Subcutaneous abdominal adipose tissue (tissue), 5 donors: ENCODE measurements at regions not wholly inside any gene's neighbourhood (a gene's known extent, or its start where the extent isn't known, plus 50 kb on each side); places are given as distances from the start of the nearest gene placed in this dataset.

ENCODE experiments used
- H3K27ac ChIP-seq: one replicate; pipeline ENCODE4 v1.7.0; 2013; ENCODE audit warnings: low read depth, mild to moderate bottlenecking, inconsistent platforms, low read length, moderate library complexity
- H3K27me3 ChIP-seq, 5 donors: one replicate each; pipeline ENCODE4 v1.7.0; 2013; ENCODE audit warnings: low read length in 5 of 5, inconsistent platforms in 1 of 5; ENCODE audit not compliant: control insufficient read depth in 5 of 5, insufficient read depth in 4 of 5
- H3K36me3 ChIP-seq, 5 donors: one replicate each; pipeline ENCODE4 v1.7.0; 2013; ENCODE audit warnings: low read length in 5 of 5; ENCODE audit not compliant: control insufficient read depth in 5 of 5, insufficient read depth in 5 of 5
- H3K4me1 ChIP-seq, 5 donors: one replicate each; pipeline ENCODE4 v1.7.0; 2013; ENCODE audit warnings: low read length in 5 of 5, mild to moderate bottlenecking in 3 of 5, moderate library complexity in 1 of 5; ENCODE audit not compliant: control insufficient read depth in 5 of 5, insufficient read depth in 5 of 5
- H3K4me3 ChIP-seq, 5 donors: one replicate each; pipeline ENCODE4 v1.7.0; 2013; ENCODE audit warnings: low read length in 5 of 5, low read depth in 1 of 5
- H3K9ac ChIP-seq, 5 donors: one replicate each; pipeline ENCODE4 v1.7.0; 2013; ENCODE audit warnings: low read length in 5 of 5, mild to moderate bottlenecking in 4 of 5, moderate library complexity in 3 of 5
- H3K9me3 ChIP-seq, 5 donors: one replicate each; pipeline ENCODE4 v1.7.0; 2013; ENCODE audit warnings: low read length in 5 of 5; ENCODE audit not compliant: control insufficient read depth in 5 of 5
- donor health status: healthy.
- donor health status: healthy.
- donor health status: healthy.
- donor health status: healthy.
- donor health status: healthy.

DNA sequence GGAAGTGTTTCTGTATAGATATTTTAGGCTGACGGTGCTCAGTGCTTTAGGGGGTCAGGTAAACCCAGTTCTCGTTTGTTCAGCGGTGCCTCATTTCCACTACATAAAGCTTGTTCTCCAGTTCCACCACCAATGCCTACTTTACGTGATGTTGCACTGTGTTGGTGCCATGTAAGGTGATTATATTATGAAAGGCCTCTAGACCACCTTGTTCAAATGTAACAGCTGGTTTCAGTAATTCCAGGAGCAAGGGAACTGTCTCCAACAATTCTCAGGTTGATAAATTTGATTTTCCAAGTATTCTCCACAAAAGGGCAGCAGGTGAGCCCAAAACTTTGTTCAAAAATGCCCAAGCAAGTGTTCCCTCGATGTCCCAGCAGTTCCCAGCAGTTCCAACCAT lies 83.7 kb upstream of the SEPTIN5 start:
- Histone ChIP-seq H3K4me3 (no peak overlapping the region), H3K27ac (no peak overlapping the region), H3K9ac (no peak overlapping the region), H3K36me3 (no peaks in the 10 kb centered on the region), H3K4me1 (peaks cover 0 to 18% (median 3%) of the 10 kb centered on the region in 5 donors), H3K27me3 (peaks cover 6 to 18% (median 11%) of the 10 kb centered on the region in 5 donors), H3K9me3 (no peaks in the 10 kb centered on the region)

DNA sequence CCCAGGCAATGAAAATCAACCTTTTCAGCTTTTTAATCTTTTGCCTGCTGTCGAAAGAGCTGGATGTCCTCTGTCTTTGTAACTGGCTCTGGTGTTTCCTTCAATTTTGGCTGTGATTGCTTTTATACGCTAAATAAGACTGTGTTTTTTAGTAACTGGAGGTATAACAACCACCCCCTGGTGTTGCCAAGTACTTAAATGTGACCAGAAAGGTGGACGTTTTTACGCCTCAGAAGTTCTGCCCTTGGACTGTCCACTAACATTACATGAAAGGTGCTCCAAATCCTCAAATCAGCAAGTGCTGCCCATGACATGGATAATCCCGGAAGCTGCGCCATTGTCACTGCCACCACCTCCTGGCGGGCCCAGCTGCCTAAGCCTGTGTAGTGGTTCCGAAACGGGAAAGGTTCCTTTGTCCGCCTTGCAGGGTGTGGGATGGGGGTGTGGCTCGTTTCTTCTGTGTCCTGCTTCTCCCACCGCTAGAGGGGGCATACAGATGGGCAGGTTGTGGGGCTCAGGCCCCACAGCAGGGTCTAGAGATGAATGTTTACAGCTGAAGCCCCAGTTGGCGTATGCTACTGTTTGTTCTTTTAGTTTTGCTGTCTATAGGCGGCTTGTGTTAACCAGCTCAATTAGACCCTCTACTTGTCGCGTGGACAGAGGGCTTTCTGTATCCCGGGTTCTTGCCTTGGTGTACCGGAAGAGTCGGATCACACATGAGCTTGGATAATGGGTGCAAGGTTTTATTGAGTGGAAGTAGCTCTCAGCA lies 82.2 kb upstream of the SEPTIN5 start:
- H3K27me3 ChIP-seq = peaks cover 2 to 13% (median 6%) of the 10 kb centered on the region in 5 donors
- H3K36me3 ChIP-seq = no peaks in the 10 kb centered on the region
- peaks cover 0 to 10% (median 0%) of the 10 kb centered on the region in 5 donors for H3K4me1 ChIP-seq
- no peaks in the 10 kb centered on the region for H3K9me3 ChIP-seq
- no peak overlapping the region for H3K27ac ChIP-seq
- no peak overlapping the region for H3K4me3 ChIP-seq
- H3K9ac ChIP-seq = no peak overlapping the region

DNA sequence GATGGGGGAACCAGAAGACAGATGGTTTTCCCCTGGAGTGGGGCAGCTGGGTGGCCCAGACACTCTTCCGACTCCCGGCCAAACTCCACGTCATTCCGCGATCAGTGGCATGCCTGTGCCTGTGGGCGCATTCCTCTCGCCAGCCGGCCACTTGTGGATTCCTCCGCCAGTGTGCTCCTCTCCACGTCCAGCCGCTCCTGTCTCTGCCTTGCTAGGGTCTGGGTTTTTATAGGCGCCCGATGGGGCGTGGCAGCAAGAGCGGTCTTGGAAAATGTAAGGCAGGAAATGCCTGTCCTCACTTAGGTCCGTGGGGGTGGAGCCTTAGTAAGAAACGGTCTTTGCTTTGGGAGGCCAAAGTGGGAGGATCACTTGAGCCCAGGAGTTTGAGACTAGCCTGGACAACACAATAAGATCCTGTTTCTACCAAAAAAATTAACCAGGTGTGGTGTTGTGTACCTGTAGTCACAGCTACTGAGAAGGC lies 81.6 kb upstream of the SEPTIN5 start:
- Histone ChIP-seq H3K9me3 (no peaks in the 10 kb centered on the region), H3K4me3 (no peak overlapping the region), H3K36me3 (no peaks in the 10 kb centered on the region), H3K27ac (no peak overlapping the region), H3K4me1 (peaks cover 0 to 10% (median 0%) of the 10 kb centered on the region in 5 donors), H3K27me3 (peaks cover 2 to 13% (median 6%) of the 10 kb centered on the region in 5 donors), H3K9ac (no peak overlapping the region)

DNA sequence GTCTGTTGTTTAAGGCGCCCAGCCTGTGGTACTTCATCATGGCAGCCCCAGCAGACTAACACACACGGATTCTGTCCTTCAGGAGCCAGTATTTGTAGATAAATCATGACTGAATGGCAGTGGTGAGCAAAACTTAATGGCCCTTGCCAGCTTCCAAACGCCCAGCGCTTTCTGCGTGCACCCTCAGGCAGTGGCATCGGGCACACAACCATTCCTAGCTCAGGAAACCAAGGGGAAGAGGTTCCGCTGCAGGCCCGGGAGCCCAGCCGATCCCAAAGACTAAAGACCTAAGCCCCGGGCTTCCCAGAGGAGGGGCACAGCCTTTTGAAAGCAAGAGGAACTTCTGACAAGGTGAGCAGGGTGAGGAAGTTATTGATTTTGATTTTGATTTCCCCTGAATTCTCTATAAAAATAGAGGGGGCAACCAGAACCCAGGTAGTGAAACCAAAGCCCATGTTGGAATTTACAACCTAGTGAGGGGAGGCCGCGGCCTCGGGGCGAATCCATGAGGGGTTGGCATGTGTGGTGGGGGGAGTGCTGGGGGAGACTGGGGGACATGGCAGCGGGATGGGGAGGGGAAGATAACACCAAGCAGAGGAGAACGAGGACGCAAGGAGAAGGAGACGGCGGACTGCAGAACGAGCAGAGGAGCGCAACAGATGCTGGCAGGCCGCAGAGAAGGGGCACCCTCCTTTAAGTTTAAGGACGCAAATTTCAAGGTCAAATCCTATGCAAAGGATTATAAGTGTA lies 79.9 kb upstream of the SEPTIN5 start:
- Histone ChIP-seq H3K27ac (no peak overlapping the region), H3K4me1 (peaks cover 0 to 7% (median 0%) of the 10 kb centered on the region in 5 donors), H3K27me3 (peaks cover 2 to 13% (median 4%) of the 10 kb centered on the region in 5 donors), H3K9ac (no peak overlapping the region), H3K9me3 (no peaks in the 10 kb centered on the region), H3K4me3 (no peak overlapping the region), H3K36me3 (no peaks in the 10 kb centered on the region)

DNA sequence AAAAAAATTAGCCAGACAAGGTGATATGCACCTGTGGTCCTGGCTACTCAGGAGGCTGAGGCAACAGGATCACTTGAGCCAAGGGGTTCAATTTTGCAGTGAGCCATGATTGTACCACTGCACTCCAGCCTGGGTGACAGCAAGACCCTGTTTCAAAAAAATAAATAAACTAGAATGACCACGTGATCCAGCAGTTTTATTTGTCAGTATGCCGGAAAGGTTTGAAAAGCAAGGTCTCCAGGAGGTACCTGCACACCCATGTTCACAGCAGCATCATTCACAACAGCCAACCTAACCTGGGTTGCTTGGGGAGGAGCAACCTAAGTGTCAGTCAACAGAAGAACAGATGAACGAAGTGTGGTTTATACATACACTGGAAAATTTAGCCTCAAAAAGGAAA lies 78.7 kb upstream of the SEPTIN5 start:
- Histone ChIP-seq H3K36me3 (no peaks in the 10 kb centered on the region), H3K9ac (no peak overlapping the region), H3K4me1 (no peaks in the 10 kb centered on the region), H3K9me3 (no peaks in the 10 kb centered on the region), H3K4me3 (no peak overlapping the region), H3K27me3 (peaks cover 2 to 9% (median 6%) of the 10 kb centered on the region in 5 donors), H3K27ac (no peak overlapping the region)

DNA sequence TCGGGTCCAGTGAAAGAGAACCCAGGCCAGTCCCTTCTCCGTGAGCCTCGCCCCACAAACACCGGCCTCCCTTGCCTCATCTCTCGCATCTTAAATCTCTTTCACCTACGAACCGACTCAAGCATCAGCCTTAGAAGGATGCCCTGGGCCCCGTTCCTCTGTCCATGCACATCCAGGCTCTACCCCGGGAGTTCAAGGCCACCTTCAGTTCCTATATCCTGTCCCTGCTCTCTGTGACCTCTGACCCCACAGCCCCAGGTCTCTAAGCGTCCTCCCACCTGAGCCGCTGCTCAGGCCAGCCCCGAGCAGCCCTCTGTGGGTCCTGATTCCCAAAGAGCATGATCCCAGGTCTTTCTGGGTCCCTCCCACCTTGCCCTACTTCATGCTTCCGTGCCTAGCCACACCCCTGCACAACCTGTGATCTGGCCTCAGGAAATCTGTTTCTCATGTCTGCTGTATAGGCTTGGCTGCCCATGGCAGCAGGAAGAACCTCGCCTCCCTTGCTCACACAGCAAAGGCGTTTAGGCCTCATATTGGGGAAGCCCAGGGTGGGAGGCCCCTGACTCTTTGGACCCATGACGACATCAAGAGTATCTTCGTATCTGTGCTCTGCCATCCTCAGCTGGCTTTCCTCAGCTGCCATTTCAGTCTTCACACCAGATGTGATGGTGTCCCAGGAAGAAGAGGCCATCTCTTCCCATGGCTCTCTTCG lies 77.5 kb upstream of the SEPTIN5 start:
- Histone ChIP-seq H3K9ac (no peak overlapping the region), H3K27ac (no peak overlapping the region), H3K4me3 (no peak overlapping the region), H3K4me1 (no peaks in the 10 kb centered on the region), H3K27me3 (peaks cover 3 to 17% (median 10%) of the 10 kb centered on the region in 5 donors), H3K9me3 (no peaks in the 10 kb centered on the region), H3K36me3 (no peaks in the 10 kb centered on the region)

DNA sequence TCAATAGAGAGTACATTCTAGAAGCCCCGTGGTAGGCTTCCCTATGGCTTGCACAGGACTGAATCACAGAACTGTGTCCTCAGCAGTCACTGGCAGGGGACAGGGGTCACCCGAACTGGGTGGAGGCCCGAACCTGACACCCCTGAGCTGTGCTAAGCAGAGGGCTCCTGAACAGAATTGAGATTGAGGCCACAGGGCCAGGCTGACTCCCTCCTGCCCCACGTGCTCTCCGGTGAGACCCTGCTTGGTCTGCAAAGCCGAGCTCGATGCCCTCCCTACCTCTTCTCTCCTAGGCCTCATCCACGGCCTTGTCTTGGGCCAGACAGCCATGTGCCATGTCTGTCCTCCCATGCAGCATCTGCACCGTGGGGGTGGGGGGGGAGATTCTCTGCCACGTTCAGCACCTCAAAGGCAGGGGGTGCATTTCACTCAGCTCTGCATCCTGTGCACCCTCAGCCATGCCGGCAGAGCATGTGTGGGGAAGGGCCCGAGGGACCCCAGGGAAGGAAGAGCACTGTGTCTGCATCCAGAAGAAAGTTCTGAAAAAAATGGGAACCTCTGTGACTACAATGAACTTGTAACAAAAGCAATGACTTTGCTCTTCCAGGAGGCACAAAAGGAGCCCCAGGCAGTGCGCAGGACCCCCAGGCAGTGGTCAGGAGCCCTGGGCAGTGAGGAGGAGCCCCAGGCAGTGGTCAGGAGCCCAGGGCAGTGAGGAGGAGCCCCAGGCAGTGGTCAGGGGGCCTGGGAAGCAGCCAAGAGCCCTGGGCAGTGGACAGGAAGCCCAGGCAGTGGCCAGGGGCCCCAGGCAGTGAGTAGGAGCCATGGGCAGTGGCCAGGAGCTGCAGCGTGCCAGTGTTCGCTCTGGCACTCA lies 76.7 kb upstream of the SEPTIN5 start:
- no peaks in the 10 kb centered on the region for H3K9me3 ChIP-seq
- H3K27ac ChIP-seq = no peak overlapping the region
- no peak overlapping the region for H3K9ac ChIP-seq
- peaks cover 3 to 16% (median 7%) of the 10 kb centered on the region in 5 donors for H3K27me3 ChIP-seq
- H3K4me3 ChIP-seq = no peak overlapping the region
- no peaks in the 10 kb centered on the region for H3K4me1 ChIP-seq
- H3K36me3 ChIP-seq = no peaks in the 10 kb centered on the region

DNA sequence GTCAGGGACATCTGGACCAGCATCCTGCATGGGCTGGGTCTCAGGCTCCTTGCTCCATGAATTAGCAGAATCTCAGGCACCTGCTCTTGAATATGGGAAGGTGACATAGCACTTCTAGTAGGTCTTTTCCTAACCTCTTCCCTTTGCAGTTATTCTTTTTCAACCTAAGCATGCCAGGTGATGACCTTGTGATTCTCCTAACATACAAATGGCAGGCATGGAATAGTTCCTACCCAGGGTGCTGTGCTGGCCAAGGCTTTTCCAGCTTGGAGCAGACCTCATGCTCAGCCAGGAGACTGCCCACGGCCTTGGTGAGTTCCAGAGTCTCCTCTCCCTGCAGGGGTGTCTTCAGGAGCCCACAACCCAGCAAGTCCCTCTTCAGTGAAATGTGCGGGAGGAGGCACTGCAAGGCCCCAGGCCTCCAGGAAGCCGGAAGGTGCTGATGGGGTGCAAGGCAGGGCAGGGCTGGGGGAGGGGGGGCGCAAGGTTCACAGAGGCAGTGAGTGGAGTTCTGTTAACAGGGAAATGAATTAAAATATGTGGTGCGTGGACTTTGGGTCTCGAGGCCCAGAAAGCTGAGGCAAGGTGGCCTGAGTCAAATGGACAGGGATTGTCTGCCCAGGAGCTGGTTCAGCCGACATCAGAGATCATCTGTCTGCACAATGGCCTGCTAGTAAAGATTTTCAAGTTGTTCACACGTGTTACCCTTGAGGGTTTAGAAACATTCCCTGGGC lies 75.9 kb upstream of the SEPTIN5 start:
- no peak overlapping the region for H3K4me3 ChIP-seq
- no peak overlapping the region for H3K9ac ChIP-seq
- H3K27ac ChIP-seq = no peak overlapping the region
- no peaks in the 10 kb centered on the region for H3K4me1 ChIP-seq
- H3K9me3 ChIP-seq = no peaks in the 10 kb centered on the region
- H3K36me3 ChIP-seq = no peaks in the 10 kb centered on the region
- H3K27me3 ChIP-seq = peaks cover 3 to 16% (median 7%) of the 10 kb centered on the region in 5 donors

DNA sequence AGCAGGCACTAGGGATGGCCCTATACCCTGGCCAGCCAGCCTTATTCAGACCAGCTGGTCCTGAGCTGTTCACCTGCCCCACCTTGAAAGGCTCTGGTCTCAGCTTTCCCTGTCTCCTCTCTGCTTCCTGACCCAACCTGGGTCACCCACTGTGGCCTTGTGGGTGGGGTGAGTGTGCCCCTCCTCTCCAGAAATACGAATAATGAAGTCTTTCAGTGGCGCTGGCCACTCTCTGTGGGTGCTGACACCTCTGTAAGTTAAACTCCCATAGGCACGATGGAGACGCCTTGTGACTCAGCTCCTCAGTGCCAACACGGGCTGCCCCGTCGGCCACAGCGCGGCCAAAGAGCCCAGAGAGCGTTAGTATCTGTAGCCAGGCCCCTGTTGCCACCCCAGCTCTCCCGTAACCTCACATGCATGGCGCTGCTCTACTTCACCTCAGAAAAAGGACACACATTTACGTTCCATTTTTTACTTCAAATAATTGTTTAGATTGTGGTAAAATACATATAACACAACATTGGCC lies 74.6 kb upstream of the SEPTIN5 start:
- Histone ChIP-seq H3K9me3 (no peaks in the 10 kb centered on the region), H3K27ac (no peak overlapping the region), H3K36me3 (no peaks in the 10 kb centered on the region), H3K4me1 (peaks cover 0 to 5% (median 3%) of the 10 kb centered on the region in 5 donors), H3K27me3 (peaks cover 3 to 16% (median 7%) of the 10 kb centered on the region in 5 donors), H3K9ac (no peak overlapping the region), H3K4me3 (no peak overlapping the region)
